DOHH2 (cell line): ENCODE measurements at regions not wholly inside any gene's neighbourhood (a gene's known extent, or its start where the extent isn't known, plus 50 kb on each side); places are given as distances from the start of the nearest gene placed in this dataset.

Experiments
- EZH2phosphoT487 ChIP-seq: fragments of 200-600 bp; sonication (generic); IDR thresholded peaks from 2 replicates; pipeline ENCODE4 v1.6.1; 2017; ENCODE audit warnings: borderline replicate concordance, mild to moderate bottlenecking, antibody characterized with exemption, low read length, moderate library complexity, mixed read lengths
- TF ChIP-seq, protein P1 (sequence below): fragments of 200-600 bp; sonication (generic); IDR thresholded peaks from one replicate; pipeline ENCODE4 v1.5.1; 2014; ENCODE audit warnings: antibody characterized with exemption, mild to moderate bottlenecking, low read depth, low read length; ENCODE audit not compliant: poor library complexity, severe bottlenecking

- TF ChIP-seq, protein P1, sequence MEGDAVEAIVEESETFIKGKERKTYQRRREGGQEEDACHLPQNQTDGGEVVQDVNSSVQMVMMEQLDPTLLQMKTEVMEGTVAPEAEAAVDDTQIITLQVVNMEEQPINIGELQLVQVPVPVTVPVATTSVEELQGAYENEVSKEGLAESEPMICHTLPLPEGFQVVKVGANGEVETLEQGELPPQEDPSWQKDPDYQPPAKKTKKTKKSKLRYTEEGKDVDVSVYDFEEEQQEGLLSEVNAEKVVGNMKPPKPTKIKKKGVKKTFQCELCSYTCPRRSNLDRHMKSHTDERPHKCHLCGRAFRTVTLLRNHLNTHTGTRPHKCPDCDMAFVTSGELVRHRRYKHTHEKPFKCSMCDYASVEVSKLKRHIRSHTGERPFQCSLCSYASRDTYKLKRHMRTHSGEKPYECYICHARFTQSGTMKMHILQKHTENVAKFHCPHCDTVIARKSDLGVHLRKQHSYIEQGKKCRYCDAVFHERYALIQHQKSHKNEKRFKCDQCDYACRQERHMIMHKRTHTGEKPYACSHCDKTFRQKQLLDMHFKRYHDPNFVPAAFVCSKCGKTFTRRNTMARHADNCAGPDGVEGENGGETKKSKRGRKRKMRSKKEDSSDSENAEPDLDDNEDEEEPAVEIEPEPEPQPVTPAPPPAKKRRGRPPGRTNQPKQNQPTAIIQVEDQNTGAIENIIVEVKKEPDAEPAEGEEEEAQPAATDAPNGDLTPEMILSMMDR, result no peak
- TF ChIP-seq EZH2phosphoT487, result no peak
Observed at GRCh38 chr3:18723206-18723810, 298.2 kb upstream of the SATB1 start.
